ENCODE measurements at regions not wholly inside any gene's neighbourhood (a gene's known extent, or its start where the extent isn't known, plus 50 kb on each side); places are given as distances from the start of the nearest gene placed in this dataset.

GRCh38 chr16:17017442-17017841 is 453.3 kb downstream of the XYLT1 start:
- TF ChIP-seq CTCF (IDR thresholded peaks at IDR 0.05), result no peak
- no peak for TF ChIP-seq POLR2A (IDR thresholded peaks at IDR 0.05)

Data from uterus (tissue), 2 donors.